ENCODE measurements at regions not wholly inside any gene's neighbourhood (a gene's known extent, or its start where the extent isn't known, plus 50 kb on each side); places are given as distances from the start of the nearest gene placed in this dataset.

DNA sequence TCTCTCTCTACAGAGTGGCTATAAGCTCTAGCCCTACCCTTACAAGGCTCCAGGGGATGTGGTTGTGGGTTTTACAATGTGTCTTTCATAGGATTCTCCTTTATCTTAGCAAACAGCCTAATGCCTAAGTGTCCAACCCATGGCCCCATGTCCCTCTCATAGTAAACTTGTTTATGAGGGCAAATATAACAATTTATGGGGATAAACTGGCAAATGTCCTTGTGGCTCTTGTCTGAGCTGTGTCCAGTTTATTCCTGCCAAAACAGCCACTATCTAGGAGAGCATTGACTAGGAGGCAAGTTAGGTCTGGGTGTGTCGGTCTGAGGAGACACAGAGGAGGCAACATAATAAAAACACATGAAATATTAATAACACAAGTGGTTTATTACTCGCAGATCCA lies 335.1 kb downstream of the IZUMO3 start:
- no peak for TF ChIP-seq CTCF (IDR thresholded peaks at IDR 0.05)
- TF ChIP-seq POLR2A (IDR thresholded peaks at IDR 0.05), result no peak

All from lower leg skin (tissue), 3 donors.